ENCODE measurements at regions not wholly inside any gene's neighbourhood (a gene's known extent, or its start where the extent isn't known, plus 50 kb on each side); places are given as distances from the start of the nearest gene placed in this dataset.

- TF ChIP-seq, protein P1, sequence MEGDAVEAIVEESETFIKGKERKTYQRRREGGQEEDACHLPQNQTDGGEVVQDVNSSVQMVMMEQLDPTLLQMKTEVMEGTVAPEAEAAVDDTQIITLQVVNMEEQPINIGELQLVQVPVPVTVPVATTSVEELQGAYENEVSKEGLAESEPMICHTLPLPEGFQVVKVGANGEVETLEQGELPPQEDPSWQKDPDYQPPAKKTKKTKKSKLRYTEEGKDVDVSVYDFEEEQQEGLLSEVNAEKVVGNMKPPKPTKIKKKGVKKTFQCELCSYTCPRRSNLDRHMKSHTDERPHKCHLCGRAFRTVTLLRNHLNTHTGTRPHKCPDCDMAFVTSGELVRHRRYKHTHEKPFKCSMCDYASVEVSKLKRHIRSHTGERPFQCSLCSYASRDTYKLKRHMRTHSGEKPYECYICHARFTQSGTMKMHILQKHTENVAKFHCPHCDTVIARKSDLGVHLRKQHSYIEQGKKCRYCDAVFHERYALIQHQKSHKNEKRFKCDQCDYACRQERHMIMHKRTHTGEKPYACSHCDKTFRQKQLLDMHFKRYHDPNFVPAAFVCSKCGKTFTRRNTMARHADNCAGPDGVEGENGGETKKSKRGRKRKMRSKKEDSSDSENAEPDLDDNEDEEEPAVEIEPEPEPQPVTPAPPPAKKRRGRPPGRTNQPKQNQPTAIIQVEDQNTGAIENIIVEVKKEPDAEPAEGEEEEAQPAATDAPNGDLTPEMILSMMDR (conservative IDR thresholded peaks at IDR 0.05): no peak
- TF ChIP-seq EZH2 (IDR thresholded peaks at IDR 0.05; ENCODE audit: low read depth): no peak
Observed at GRCh38 chr6:167477688-167478087, 152.8 kb downstream of the TTLL2 start.

Measured in PC-9 (cell line).